GM18498 (cell line): ENCODE measurements at regions not wholly inside any gene's neighbourhood (a gene's known extent, or its start where the extent isn't known, plus 50 kb on each side); places are given as distances from the start of the nearest gene placed in this dataset.
A peak's percentile ranks its signal among the peaks of the same experiment; 100 is the strongest.
"Not testable (repeated sequence)": the region's sequence is repeated elsewhere in the genome, so short reads cannot be mapped to it uniquely, and the experiment has no call there.

ENCODE experiments used
- ATAC-seq: cut with Tn5 transposase; IDR thresholded peaks from one replicate; pipeline ENCODE4 v1.9.1; 2021; ENCODE audit warnings: mild to moderate bottlenecking, moderate library complexity; ENCODE audit not compliant: unreplicated experiment

DNA sequence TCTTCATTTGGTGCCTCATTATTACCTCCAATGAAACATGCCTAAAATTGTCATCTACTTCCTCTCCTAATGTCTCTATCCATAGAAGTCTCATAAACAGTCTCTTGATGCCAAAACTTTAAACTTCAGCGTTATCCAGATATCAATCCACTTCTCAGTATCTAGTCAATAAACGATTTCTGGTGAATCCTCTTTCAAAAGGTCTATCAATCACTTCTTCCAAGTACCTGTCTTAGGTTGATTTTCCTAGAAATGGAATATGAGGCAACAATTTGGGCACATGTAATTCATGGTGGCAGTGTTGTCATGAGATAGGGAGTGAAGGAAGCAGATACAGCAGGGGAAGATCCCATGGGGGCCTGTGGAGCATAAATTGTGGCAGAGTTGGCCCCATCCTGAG lies 348.5 kb upstream of the POU1F1 start:
- no peak for ATAC-seq

DNA sequence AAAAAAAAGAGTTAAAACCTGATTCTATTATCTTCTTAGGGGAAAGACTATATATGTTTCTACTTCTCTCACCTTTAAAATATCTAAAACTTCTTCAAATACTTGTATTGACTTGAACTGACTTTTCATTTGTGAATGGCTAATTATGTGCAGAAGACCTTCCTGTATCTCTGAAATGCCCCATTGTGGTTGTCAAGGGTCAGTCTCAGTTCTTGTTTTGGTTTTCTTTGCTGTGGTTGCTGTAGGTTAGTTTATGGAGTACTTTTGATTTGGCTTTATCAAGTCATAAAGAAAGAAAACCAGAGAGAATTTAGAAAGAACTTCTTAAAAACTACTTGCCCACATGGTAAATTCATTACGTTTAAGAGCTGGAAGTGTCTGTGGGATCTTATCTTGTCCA lies 345.3 kb upstream of the POU1F1 start:
- ATAC-seq, result peak; percentile 96

DNA sequence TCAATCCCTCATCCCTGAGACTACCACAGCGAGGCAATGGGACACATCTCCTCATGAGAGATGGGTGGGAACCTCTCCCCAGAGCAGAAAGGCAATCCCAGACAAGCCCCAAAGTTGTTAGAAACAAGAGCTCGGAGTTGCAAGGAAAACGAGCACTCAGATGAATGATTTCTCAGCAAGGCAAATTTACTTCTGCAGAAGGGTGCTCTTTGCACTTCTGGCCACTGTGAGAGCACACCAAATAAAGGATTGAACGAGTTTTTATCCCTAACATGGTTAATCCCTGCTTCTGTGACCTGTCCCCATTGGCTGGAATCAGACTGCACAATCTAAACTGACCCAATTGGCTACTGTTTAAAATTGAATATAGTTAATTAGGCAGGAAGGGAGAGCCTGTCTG lies 339.1 kb upstream of the POU1F1 start:
- ATAC-seq, result no peak

DNA sequence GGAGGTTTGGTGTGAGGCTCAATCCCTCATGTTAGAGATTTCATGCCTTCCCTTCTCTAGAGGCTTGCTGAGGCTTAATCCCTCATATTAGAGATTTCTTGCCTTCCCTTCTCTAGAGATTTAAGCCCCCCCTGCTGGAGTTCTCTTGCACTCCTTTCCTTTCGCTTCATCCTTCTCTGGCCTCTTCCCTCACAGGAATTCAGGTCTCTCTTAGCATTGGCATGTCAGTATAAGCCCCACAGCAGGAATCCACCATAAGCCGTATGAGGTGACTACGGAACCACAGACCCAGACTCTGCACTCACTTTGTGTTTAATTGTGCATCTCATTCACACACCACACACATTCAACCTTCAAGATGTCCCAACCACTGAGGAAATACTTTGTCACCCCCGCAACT lies 338.6 kb upstream of the POU1F1 start:
- no peak for ATAC-seq

DNA sequence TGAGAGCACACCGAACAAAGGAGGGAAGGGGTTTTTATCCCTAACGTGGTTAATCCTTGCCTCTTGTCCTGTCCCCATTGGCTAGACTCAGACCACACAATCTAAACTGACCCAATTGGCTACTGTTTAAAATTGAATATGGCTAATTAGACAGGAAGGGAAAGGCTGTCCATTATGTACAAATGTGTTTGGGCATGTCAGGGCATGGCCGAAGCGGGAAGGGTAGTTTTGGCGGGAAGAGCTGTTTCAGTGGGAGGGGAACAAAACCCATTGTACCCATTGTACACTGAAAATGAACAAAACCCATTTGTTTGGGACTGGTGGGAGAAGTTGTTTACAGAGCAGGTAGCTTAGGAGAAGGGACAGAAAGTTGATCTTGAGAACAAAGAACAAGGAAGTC lies 330.9 kb upstream of the POU1F1 start:
- no peak for ATAC-seq

DNA sequence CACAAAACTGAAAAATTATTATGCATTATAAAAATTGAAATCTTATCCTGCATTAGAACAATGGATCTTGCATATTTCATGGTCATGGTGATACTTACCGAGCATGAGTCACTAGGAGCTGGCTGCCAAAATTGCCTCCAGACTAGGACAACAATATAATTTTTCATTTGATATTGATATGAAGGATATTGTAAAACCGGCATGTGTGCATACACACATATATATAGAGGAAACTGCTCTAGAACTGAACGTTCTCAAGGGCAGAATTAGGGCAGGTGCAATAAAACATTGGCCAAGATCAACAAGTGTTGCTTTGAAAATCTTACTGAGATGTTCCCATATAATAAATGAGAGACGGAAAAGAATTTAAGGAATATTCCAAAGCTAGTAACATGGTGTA lies 319.4 kb upstream of the POU1F1 start:
- no peak for ATAC-seq

DNA sequence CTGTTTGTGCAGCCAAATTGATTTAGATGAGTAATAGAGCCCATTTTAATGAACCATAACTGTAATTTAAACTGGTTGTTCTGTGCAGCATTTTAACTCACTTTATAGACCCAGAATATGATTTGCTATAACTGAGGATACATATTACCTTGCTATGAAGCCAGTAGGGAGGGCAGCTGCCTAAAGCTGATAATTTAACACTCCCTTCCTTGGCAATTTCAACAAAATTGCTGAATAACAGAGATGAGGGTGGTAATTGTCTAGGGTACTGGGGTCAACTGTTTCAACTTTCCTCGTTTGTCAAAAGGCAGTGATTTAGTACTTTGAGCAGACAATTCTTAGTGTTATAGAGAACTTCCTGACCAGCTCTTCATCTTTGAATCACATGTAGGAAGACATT lies 304.9 kb upstream of the POU1F1 start:
- no peak for ATAC-seq

DNA sequence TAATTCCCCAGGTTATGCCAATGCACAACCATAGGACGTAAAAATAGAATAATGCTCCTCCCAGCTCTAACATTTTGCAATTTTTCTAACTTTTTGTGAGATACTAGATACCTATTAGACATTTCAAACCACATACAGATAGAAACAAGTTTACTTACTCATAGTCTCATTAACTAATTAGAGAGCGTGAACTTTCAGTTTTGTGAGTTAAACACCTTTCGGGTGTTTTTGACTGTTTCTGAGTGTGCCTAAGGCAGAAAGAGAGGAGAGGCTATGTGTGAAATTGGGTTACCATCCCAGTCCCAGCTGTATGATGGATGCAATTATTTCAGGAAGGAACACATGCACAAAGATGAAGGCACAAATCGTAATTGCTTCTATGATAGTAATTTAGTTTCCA lies 300.4 kb upstream of the POU1F1 start:
- no peak for ATAC-seq

DNA sequence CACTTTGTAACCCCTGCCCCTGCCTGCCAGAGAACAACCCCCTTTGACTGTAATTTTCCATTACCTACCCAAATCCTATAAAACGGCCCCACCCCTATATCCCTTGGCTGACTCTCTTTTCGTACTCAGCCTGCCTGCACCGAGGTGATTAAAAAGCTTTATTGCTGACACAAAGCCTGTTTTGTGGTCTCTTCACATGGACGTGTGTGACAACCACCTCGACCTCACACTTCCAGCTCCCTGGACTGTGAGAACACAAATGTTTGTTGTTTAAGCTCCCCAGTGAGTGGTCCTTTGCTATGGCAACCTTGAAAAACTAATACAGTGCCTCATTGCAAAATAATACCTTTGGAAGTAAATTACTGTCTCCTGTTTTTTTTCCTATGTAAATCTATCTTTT lies 299.2 kb upstream of the POU1F1 start:
- ATAC-seq, result no peak

DNA sequence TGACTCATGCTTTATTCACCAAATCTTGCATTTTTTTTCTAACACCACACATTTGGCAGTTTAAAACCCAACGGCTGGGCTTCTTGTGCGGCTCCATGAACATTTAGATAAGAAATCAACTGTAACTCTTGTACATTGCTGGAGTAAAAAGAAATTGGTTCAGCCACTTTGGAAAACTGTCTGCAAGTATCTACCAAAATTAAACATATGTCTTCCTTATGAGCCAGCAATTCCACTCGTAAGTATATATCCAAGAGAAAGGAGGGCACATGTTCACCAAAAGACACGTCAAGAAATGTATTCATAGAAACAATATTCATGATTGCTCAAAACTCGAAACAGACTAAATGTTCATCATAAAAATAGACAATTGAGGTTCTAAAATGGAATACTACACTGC lies 291.9 kb upstream of the POU1F1 start:
- no peak for ATAC-seq

DNA sequence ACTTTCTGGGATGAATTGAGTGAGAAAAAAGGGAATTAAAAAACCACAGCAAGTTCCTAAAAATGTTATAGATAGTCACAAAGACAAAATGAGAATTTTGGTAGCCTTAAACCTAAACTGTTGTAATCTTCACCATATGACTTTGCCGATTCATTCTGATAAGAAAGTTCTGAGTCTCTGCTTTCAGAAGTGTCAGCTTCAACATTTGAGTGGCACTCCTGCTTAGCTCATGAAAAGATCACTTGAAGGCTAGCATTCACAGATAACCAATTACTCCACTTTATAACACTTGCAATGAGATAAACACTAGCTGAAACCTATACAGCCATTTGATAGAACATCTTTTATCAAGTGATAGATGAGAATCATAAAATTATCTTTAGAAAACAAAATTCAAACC lies 288.1 kb upstream of the POU1F1 start:
- no peak for ATAC-seq

DNA sequence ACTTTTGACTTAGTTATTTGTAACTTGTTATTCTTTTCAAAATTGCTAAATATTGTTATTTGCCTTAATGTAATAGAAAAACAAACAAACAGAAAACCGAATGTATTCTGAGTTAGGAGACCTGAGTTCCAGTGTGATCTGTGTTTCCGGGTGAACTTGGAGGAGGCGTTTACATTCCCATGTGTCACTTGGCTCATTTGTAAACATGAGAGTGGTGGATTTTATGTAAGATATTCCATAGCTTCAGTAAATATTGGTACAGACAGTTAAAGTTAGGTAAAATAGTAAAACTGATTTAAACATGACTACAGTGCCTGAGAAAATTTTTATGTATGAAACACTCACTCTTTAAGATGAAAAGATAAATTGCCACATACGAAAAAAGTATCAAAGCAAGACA lies 287.3 kb upstream of the POU1F1 start:
- no peak for ATAC-seq

DNA sequence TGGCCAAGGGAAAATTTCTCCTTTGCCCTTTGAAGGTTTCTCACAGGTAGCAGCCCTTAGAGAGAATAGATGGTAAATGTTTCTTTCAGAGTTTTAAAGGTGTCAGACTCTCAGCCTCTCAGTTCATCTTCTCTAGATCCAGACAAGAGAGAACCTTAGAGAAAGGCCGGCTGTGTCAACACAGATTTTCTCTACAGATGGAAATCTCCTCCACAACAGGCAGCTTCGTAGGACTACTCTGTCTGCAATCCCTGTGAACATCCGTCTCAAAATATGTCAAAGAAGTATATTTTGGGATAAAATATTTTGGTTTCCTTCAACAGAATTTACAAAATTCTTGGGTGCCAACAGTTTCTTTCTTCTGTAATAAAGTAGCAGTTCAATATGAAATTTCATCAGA lies 282.1 kb upstream of the POU1F1 start:
- ATAC-seq, result no peak

DNA sequence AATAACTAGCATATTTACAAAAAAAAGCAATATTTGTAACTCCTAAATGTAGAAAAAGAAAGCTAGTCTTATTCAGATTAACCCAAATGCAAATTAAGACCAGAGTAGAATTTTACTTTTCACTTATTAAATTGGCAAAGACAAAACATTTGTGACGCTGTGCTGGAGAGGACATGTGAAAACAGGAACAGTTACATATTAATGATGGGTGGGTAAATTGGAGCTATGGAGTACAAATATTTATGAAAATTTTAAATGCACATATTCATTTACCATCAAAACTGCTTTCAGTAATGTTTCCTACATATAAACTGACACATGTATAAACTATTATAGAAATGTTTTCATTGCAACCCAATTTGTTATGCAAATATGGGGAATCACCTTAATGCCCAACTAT lies 278.9 kb upstream of the POU1F1 start:
- ATAC-seq, result no peak

DNA sequence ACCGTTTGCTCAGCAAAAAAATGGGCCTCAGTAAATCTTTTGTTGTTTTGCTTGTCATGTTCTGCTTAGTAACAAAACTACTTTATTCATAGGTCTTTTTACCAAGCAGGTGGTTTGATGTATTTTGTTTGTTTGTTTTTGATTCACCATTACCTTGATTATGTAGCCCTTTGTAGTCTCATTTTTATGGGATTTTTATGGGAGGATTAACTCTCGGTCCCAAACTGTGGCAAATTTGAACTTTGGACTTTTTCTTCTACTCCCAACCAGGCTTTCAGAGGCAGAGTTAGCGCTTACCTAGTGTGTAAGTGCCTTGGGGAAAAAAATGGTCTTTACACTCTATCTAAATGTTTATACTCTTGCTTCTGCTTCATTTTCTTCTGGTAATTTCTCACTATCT lies 276.7 kb upstream of the POU1F1 start:
- ATAC-seq, result no peak

DNA sequence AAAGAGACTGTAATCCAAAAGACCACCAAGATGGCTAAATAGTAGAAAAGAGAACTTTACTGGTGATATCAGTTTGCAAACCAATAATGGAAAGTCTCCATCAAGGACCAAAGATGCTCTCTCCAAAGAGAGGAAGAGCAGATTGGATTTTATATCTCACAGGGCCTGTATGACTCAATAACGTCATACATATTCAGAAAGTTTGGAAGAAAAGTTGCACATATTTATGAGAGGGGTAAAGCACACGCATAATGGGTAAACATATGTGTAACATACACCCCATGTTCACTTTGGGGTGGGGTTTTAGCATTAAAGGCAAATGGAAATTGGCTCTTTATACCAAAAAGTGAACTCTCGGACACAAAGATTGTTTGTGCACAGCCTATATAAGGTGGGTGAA lies 274.5 kb upstream of the POU1F1 start:
- no peak for ATAC-seq

DNA sequence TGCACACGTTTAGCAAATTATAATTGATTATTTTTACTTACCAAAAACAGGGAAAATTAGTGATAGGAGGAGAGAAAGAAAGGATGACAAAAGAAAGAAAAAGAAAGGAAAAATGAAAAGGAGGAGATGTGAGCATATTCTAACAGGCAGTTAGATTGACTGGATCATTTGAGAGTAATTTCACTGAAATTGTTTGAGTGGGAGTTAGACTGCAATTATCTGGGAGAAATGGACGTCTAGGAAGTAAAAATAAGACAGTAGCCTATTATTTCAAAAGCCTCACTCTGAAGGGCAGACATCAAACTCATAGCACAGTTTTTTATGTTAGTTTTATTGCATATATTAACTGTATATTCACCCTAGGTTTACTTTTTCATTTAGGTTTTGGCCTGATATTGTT lies 272.8 kb upstream of the POU1F1 start:
- ATAC-seq, result no peak

DNA sequence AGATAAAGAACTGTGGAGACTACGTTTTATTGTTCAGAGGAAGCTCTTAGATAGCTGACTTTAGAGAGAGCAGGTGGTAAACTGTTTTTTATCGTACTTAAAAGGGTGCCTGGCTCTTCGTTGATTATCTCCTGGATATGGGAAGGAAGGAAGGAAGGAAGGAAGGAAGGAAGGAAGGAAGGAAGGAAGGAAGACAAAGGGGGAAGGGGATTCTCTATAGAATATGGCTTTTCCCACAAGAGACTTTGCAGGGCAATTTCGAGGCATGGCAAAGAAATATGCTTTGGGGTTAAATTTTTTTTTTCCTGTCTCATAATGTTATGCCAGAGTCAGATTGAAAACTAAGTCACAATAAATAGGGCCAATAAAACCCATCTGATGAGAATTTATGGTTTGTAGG lies 271.9 kb upstream of the POU1F1 start:
- no peak for ATAC-seq

DNA sequence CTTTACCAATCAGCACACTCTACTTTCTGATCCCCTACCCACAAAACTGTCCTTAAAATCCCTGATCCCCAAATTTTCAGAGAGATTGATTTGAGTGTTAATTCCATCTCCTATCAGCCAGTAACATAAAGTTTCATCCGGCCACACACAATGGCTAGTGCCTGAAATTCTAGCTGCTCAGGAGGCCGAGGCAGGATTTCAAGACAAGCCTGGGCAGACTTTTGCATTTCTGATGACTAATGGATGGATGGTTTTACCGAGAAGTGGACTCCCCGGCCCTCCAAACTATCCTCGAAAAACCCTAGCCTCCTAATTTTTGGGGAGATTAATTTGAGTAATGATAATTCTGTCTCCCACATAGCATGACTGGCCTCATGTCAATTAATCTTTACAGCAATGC lies 269.8 kb upstream of the POU1F1 start:
- no peak for ATAC-seq

DNA sequence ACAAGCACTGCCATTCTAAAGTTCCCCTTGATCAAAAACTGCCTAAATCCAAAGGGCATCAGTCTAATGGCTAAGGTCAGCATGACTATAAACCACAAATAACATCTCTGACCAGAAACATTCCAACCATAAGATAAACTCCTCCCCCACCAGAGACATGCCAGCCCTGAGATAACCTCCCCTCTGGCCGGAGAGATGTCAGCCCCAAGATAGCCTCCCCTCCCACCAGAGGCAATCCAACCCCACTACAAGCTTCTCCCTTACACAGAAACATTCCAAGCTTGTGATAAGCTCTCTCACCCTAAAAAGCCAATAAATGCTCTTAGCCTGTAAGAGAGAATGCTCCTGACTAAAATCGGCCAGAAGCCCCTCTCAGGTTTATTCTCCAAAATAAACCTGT lies 267.0 kb upstream of the POU1F1 start:
- not testable (repeated sequence) for ATAC-seq

DNA sequence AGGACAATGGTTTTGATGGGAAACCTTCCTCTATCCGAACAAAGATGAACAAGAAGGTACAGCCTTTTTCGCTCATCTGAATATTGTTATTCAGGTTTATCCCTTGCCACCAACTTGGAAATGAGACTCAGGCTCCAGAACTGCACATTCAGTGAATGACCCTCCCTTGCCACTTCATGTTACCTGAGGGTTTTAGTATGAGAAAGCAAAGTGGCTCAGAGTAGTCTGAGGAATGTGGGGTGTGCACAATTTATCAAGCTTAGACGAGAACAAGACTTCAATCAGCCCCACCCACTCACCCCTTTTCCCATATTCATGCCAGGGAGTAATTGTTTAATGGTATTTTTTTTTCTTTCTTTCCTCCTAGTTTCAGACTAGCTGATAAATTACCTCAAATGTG lies 265.3 kb upstream of the POU1F1 start:
- ATAC-seq, result no peak

DNA sequence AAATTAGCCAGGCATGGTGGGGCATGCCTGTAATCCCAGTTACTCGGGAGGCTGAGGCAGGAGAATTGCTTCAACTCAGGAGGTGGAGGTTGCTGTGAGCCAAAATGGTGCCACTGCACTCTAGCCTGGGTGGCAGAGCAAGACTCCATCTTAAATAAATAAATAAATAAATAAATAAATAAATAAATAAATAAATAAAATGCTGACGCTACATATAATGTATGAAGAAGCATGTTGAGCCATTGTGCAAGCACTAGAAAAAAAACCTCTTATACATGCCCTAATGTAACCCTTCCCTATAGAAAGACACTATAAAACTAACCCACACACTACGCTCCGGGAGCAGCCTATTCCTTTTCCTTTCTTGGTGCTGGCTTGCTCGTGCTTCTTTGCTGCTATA lies 262.3 kb upstream of the POU1F1 start:
- not testable (repeated sequence) for ATAC-seq

DNA sequence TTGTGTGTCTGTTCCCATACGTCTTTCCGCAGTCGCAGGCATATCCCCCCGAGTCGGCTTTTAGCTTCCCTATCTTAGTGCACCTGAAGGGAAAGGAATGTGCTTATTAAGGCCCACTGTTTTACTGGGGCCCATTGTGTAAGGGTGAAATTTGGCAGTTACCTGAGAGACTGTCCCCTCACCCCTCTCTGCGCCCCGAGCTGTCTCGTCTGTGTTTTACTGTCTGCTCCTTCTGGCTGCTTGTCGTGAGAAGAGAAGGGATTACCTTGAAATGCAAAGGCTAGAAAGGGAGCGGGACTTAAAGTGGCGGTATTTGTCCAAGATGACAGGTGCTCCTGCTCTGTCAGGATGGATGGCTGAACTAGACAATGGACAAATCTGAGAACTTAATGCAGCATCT lies 233.0 kb upstream of the POU1F1 start:
- no peak for ATAC-seq

DNA sequence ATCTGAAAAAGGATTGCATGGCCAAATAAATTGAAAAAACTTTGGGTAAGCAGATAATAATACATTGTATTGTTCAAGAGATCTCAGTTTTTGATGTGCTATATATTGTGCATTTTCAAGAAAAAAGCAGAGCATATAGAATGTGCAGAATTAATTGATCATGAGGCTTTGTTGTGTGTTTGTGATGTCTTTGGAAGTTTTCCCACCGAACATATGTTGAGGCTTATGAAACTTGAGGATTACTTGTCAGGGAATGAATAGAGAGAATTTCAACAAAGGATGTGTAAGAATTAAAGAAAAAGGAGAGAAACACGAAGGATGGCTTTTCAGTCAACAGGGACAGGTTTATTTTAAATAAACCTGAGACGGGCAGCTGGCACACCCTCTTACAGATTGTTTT lies 232.5 kb upstream of the POU1F1 start:
- ATAC-seq, result no peak
